ENCODE measurements at regions not wholly inside any gene's neighbourhood (a gene's known extent, or its start where the extent isn't known, plus 50 kb on each side); places are given as distances from the start of the nearest gene placed in this dataset.

DNA sequence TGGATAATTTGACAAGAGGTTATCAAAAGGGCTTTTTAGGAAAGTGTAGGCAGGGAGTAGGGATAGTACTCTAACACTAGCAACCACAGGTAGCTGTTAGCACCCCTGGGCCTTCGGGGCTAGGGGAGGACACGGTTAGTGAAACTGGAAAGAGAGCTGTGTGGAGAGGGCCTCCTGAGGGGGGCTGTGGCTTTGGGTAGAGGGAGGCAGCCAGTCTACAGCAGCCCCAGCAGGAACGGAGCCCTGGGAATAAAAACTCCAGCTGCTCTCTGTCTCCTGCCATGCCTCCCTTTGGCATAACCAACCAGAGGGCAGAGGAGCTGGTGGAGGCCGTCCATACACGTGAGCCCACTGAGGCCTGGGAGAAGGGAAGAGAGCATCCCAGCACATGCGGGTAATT lies 223.2 kb downstream of the FOXD2 start:
- H3K4me1 ChIP-seq (ENCODE audit: control insufficient read depth in 2 of 2, insufficient read depth in 2 of 2, low read length in 2 of 2): no peaks in the 10 kb centered on the region
- no peaks in the 10 kb centered on the region for H3K9me3 ChIP-seq (ENCODE audit: control extremely low read depth in 1 of 3, control insufficient read depth in 2 of 3, insufficient read depth in 1 of 3, low read length in 2 of 3)
- H3K9me3 Mint-ChIP-seq (ENCODE audit: insufficient read depth): no peaks in the 10 kb centered on the region
- DNase-seq (no peak), ATAC-seq (ENCODE audit: low read depth) (no peak)
- ChIA-PET CTCF (no interaction called here), POLR2A (no interaction called here)
- no peaks in the 10 kb centered on the region for H3K36me3 ChIP-seq (replicated peaks in 1 of 2; ENCODE audit: control extremely low read depth in 1 of 2, control insufficient read depth in 1 of 2, extremely low read depth in 1 of 2, insufficient read depth in 2 of 2, low read length in 1 of 2)
- no peak overlapping the region for H3K27ac ChIP-seq (ENCODE audit: low read length in 2 of 2)
- no peaks in the 10 kb centered on the region for H4K20me1 ChIP-seq (ENCODE audit: control insufficient read depth, insufficient read depth, low read length, poor library complexity, severe bottlenecking)
- H3K4me2 ChIP-seq (replicated peaks; ENCODE audit: low read depth, low read length, poor library complexity, severe bottlenecking): no peak overlapping the region
- no peak overlapping the region for H2AFZ ChIP-seq (ENCODE audit: insufficient read depth, low read depth, low read length, poor library complexity, severe bottlenecking)
- no peak overlapping the region for H3K27ac Mint-ChIP-seq
- H3K79me2 ChIP-seq (ENCODE audit: control insufficient read depth, insufficient read depth, low read length): no peaks in the 10 kb centered on the region
- no peak overlapping the region for H3K4me3 Mint-ChIP-seq
- H3K9ac ChIP-seq (ENCODE audit: low read length): no peak overlapping the region
- H3K4me1 Mint-ChIP-seq: no peaks in the 10 kb centered on the region
- H3K4me3 ChIP-seq (ENCODE audit: control extremely low read depth in 1 of 5, extremely low read depth in 1 of 5, insufficient read depth in 1 of 5, low read depth in 2 of 5, low read length in 4 of 5): no peak overlapping the region
- peaks cover 20% of the 10 kb centered on the region for H3K27me3 Mint-ChIP-seq
- peaks cover 0 to 2% (median 0%) of the 10 kb centered on the region in 4 experiments for H3K27me3 ChIP-seq (replicated peaks in 1 of 4; ENCODE audit: control extremely low read depth in 1 of 4, control insufficient read depth in 3 of 4, insufficient read depth in 4 of 4, low read length in 3 of 4)
- intact Hi-C loops (cut with micrococcal nuclease): no loop called here
- WGBS (ENCODE audit: insufficient coverage): 96% methylated on average over 3 of the region's 6 CpGs
- TF ChIP-seq EZH2 (IDR thresholded peaks at IDR 0.05; ENCODE audit: borderline replicate concordance, insufficient read depth, low read depth, low read length, poor library complexity, severe bottlenecking) (no peak), CTCF (IDR thresholded peaks at IDR 0.05) (no peak)

DNA sequence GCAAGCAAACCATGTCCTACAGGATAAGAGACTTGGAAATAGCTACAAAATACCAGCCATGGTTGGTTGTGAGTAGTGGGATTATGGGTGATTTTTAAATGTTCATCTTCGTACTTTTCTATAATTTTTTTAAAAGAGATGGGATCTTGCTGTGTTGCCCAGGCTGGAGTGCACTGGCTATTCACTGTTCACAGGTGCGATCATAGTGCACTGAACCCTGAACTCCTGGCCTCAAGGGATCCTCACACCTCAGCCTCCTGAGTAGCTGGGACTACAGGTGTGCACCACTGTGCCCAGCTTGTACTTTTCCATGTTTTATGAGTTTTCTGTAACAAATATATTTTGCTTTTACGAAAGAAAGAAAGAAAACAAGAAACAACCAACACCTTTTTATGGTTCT lies 224.2 kb downstream of the FOXD2 start:
- CTCF ChIA-PET: no interaction called here

More for the DNA sequence above, 224.2 kb downstream of the FOXD2 start:
- Histone ChIP-seq H3K4me3 (ENCODE audit: control extremely low read depth in 1 of 5, extremely low read depth in 1 of 5, insufficient read depth in 1 of 5, low read depth in 2 of 5, low read length in 4 of 5) (no peak overlapping the region), H3K9ac (ENCODE audit: low read length) (no peak overlapping the region), H2AFZ (ENCODE audit: insufficient read depth, low read depth, low read length, poor library complexity, severe bottlenecking) (no peak overlapping the region), H3K36me3 (replicated peaks in 1 of 2; ENCODE audit: control extremely low read depth in 1 of 2, control insufficient read depth in 1 of 2, extremely low read depth in 1 of 2, insufficient read depth in 2 of 2, low read length in 1 of 2) (no peaks in the 10 kb centered on the region), H3K9me3 (ENCODE audit: control extremely low read depth in 1 of 3, control insufficient read depth in 2 of 3, insufficient read depth in 1 of 3, low read length in 2 of 3) (no peaks in the 10 kb centered on the region), H3K79me2 (ENCODE audit: control insufficient read depth, insufficient read depth, low read length) (no peaks in the 10 kb centered on the region), H4K20me1 (ENCODE audit: control insufficient read depth, insufficient read depth, low read length, poor library complexity, severe bottlenecking) (no peaks in the 10 kb centered on the region), H3K27ac (ENCODE audit: low read length in 2 of 2) (no peak overlapping the region), H3K4me1 (ENCODE audit: control insufficient read depth in 2 of 2, insufficient read depth in 2 of 2, low read length in 2 of 2) (no peaks in the 10 kb centered on the region), H3K4me2 (replicated peaks; ENCODE audit: low read depth, low read length, poor library complexity, severe bottlenecking) (no peak overlapping the region), H3K27me3 (replicated peaks in 1 of 4; ENCODE audit: control extremely low read depth in 1 of 4, control insufficient read depth in 3 of 4, insufficient read depth in 4 of 4, low read length in 3 of 4) (no peaks in the 10 kb centered on the region)
- no peaks in the 10 kb centered on the region for H3K4me1 Mint-ChIP-seq
- ATAC-seq (ENCODE audit: low read depth): no peak
- DNase-seq: no peak
- TF ChIP-seq CTCF (IDR thresholded peaks at IDR 0.05) (no peak), EZH2 (IDR thresholded peaks at IDR 0.05; ENCODE audit: borderline replicate concordance, insufficient read depth, low read depth, low read length, poor library complexity, severe bottlenecking) (no peak)
- POLR2A ChIA-PET: no interaction called here
- intact Hi-C loops (cut with micrococcal nuclease): no loop called here
- 100% methylated on average over 1 of the region's 3 CpGs for WGBS (ENCODE audit: insufficient coverage)
- H3K27ac Mint-ChIP-seq: no peak overlapping the region
- peaks cover 16% of the 10 kb centered on the region for H3K27me3 Mint-ChIP-seq
- no peaks in the 10 kb centered on the region for H3K9me3 Mint-ChIP-seq (ENCODE audit: insufficient read depth)
- H3K4me3 Mint-ChIP-seq: no peak overlapping the region

All from B cell (primary cell).